HG03280 (cell line): ENCODE measurements at regions not wholly inside any gene's neighbourhood (a gene's known extent, or its start where the extent isn't known, plus 50 kb on each side); places are given as distances from the start of the nearest gene placed in this dataset.

Experiments
- ATAC-seq: cut with Tn5 transposase; IDR thresholded peaks from one replicate; pipeline ENCODE4 v1.9.1; 2021; ENCODE audit warnings: mild to moderate bottlenecking, moderate library complexity; ENCODE audit not compliant: unreplicated experiment

- ATAC-seq = no peak
Observed at GRCh38 chr2:16262526-16263178, 322.3 kb downstream of the MYCN start.

DNA sequence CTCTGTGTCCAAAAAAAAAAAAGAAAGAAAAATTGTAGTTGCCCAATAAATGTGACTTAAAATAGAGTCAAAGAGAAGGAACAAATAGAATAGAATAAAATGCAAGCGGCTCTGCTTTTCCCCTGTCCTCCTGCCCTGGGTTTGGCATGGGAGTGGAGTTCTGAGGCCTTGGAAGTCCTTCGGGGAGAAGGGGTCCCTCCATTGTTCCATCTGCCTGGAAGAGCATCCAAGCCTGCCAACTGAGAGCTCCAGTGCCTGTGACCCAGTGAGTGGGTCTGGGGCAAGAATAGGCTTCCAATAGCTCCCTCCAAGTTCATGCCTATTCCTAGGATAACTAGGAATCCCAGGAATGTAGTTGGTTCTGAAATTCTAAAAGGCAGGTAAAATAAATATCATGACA lies 321.4 kb downstream of the MYCN start:
- ATAC-seq = no peak

DNA sequence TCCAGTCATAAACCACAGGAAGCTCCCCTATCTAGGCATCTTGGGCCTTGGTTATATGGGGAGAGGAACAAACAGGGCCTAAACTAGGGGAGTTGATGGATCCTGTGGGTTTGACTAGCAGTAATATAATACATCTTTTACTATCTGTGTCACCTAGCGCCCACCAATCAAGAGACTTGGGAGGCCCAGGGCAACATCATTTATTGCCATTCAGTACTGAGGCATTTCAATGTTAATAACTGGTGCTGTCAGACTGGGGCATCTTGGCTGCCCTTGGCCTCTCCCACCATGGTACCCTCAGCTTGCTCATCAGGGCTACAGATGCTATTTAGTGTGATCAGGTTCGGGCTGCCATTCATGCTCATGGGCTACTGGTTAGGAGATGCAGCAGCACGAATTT lies 320.7 kb downstream of the MYCN start:
- no peak for ATAC-seq

- ATAC-seq = no peak
Observed at GRCh38 chr2:16260041-16260830, 319.9 kb downstream of the MYCN start.

GRCh38 chr2:16259010-16259409 lies 318.7 kb downstream of the MYCN start:
- no peak for ATAC-seq

GRCh38 chr2:16258350-16258749 lies 318.0 kb downstream of the MYCN start:
- no peak for ATAC-seq

DNA sequence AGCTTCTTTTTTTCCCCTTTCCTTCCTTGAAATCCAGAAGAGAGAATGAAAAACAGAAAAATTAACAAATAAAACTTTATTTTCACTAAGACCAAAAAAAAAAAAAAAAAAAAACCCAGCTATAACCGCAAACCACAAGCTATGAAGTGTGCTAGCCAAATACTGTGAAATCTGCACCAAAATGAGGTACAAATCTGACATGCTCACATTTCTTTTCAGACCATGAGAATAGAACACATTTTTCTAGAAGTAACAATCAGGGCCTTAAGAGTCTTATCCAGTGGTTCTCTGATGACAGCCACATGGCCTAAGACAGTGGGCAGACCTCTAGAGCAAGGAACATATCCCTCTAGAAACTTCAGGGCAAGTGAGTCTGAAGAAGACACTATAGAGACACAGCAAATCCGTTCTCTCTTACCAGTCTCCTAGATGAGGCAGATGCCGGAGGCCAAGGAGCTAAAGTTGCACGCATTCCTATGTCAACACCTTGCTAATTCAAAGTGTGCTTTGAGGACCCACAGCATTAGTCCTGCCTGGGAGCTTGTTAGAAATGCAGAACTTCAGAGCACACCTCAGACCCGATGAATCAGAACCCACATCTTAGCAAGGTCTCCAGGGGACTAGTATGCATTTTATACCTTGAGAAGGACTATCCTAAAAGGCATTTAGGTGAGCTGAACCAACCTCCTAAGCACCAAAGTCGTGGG lies 317.1 kb downstream of the MYCN start:
- ATAC-seq = no peak

GRCh38 chr2:16256601-16257321 lies 316.4 kb downstream of the MYCN start:
- no peak for ATAC-seq

- no peak for ATAC-seq
Observed at GRCh38 chr2:16255120-16255519, 314.8 kb downstream of the MYCN start.

DNA sequence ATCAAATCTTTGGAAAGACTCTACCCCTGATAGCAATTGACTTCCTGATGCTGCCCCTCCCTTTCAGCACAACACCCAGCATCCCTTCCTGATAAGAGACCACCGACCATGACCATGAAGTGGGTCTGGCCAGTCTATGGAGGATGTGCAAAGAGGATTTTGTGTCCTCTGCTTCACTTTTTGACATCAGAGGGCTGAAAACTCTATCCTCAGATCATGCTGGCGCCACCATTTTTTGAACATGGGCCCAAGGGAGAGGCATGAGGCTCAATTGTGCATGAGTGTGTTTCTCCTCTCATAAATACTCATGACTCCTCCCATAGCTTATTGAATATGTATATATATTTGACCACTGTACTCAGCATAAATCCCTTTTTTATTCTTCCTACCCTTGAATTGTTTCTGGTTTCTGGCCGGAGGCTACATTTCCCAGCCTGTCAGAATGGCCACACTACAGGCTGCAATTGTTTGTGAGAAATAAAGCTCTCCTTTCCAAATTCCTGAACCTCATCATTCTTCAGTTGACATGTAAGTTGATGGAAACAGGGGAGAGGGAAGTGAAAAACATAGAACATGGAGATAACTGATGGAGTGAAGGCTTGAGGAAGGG lies 314.1 kb downstream of the MYCN start:
- no peak for ATAC-seq

GRCh38 chr2:16253291-16253690 lies 312.9 kb downstream of the MYCN start:
- no peak for ATAC-seq

GRCh38 chr2:16252891-16253290 lies 312.5 kb downstream of the MYCN start:
- ATAC-seq = no peak

GRCh38 chr2:16252251-16252650 lies 311.9 kb downstream of the MYCN start:
- no peak for ATAC-seq

DNA sequence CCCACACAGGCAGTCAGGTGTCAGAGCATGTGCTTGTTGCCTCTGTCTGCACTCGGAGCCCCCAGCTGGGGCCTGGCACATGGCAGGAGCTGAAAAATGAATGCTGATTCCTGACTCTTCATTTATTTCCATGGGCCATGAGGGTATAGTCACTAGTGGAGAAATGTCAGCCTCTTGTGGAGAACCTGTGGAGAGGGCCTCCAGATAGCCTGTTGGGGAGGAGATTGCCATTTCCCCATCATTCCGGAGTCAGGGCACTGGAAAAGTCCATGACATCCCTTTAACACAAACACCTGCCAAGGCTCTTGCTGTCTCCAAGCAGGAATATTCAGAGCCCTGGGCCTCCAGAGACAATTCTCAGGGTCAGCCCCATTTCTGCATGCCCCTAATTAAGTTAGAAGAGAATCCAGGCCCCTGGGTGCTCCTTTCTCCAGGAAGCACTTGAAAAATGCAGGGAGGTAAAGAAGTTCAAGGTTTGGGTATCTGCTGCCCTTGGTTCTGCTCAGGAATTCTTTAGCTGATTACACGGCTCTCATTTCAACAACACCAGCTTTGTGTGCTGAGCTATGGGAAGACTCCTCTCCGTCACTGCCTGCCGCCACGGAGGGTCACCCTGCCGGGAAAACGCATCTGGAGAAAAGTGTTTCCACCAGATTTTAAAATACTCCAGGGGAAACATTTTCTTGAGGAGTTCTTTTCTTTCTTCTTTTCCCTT lies 311.3 kb downstream of the MYCN start:
- no peak for ATAC-seq

DNA sequence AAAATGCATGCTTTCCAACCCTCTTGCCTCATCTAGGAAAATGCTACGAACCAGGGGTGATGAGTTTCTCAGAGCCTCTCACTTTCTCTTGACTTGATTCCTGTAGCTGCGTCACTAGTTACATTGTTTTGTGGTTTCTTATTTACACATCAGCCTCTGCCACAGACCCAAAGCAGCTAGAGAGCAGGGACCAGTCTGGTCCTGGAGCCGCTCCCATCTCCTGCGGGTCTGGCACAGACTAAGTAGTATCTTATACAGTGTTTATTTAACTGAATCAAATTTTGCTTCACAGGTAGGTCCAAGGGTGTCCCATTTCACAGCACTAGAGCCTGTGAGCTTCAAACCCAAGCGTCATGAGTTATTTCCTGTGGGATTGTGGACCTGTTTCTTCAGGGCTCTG lies 310.5 kb downstream of the MYCN start:
- ATAC-seq = no peak

DNA sequence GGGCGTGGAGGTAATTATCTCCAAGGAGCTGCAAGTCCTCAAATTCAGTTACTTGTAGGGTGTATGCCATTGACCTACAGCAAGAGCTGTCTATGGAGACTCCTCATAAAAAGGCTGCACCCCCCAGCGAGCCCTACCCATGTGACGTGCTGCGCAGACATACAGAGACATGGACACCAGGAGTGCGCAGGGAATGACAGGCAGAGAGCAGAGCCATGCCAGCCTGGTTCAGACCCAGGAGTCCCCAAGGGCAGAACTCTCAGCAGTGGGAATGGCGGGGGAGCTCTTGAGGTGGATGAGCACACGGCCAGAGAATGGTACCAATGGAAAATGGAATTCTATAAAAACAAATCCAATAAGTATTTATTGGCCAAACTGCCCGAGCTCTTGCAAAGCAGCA lies 310.1 kb downstream of the MYCN start:
- no peak for ATAC-seq

- no peak for ATAC-seq
Observed at GRCh38 chr2:16250056-16250425, 309.7 kb downstream of the MYCN start.

- no peak for ATAC-seq
Observed at GRCh38 chr2:16249246-16250055, 309.1 kb downstream of the MYCN start.

- no peak for ATAC-seq
Observed at GRCh38 chr2:16248571-16249105, 308.3 kb downstream of the MYCN start.
